ENCODE measurements at regions not wholly inside any gene's neighbourhood (a gene's known extent, or its start where the extent isn't known, plus 50 kb on each side); places are given as distances from the start of the nearest gene placed in this dataset.

GRCh38 chr2:117523267-117523666 lies 291.2 kb upstream of the DDX18 start:
- no CpG with 5 or more reads among the region's 2 CpGs for WGBS, 2 experiments (ENCODE audit: extremely low coverage in 2 of 2, insufficient read length in 1 of 2)
- Histone ChIP-seq H4K91ac (ENCODE audit: insufficient read depth, low read depth, low read length) (no peak overlapping the region), H3K9me3 (ENCODE audit: control insufficient read depth, insufficient read depth, low read length) (peaks cover 8% of the 10 kb centered on the region), H3K14ac (replicated peaks; ENCODE audit: low read depth, low read length) (no peak overlapping the region), H3K4me2 (ENCODE audit: low read depth, low read length) (no peak overlapping the region), H3K4me1 (ENCODE audit: control insufficient read depth, insufficient read depth, low read length) (no peaks in the 10 kb centered on the region), H3K18ac (ENCODE audit: low read depth, low read length) (no peak overlapping the region), H2BK5ac (ENCODE audit: low read depth, low read length, poor library complexity, severe bottlenecking) (no peak overlapping the region), H3K9ac (ENCODE audit: low read depth, low read length) (no peak overlapping the region), H3K23ac (ENCODE audit: low read depth, low read length) (no peak overlapping the region), H2AFZ (replicated peaks; ENCODE audit: low read length, poor library complexity) (no peak overlapping the region), H3K4ac (ENCODE audit: low read depth, low read length) (no peak overlapping the region), H3K27me3 (ENCODE audit: control insufficient read depth, insufficient read depth, low read length) (no peaks in the 10 kb centered on the region), H4K5ac (ENCODE audit: low read depth, low read length) (no peak overlapping the region), H2AK9ac (replicated peaks; ENCODE audit: low read depth, low read length, poor library complexity) (no peak overlapping the region), H2BK120ac (ENCODE audit: low read depth, low read length) (no peak overlapping the region), H3K79me1 (ENCODE audit: low read depth in 1 of 2, low read length in 2 of 2) (no peaks in the 10 kb centered on the region), H2BK20ac (ENCODE audit: low read depth, low read length) (no peak overlapping the region), H2BK15ac (ENCODE audit: low read depth, low read length) (no peak overlapping the region), H3K9me1 (ENCODE audit: insufficient read depth, low read length) (no peaks in the 10 kb centered on the region), H3K4me3 (ENCODE audit: insufficient read depth, low read depth, low read length) (no peak overlapping the region), H4K20me1 (ENCODE audit: insufficient read depth, low read length) (no peaks in the 10 kb centered on the region), H3K27ac (ENCODE audit: insufficient read depth, low read length) (no peak overlapping the region), H3K36me3 (ENCODE audit: control insufficient read depth, insufficient read depth, low read length) (no peaks in the 10 kb centered on the region), H2AK5ac (ENCODE audit: low read depth, low read length) (no peak overlapping the region), H3K56ac (ENCODE audit: extremely low read depth, insufficient read depth, low read length) (no peak overlapping the region), H4K8ac (ENCODE audit: low read depth in 2 of 2, low read length in 2 of 2) (no peak overlapping the region)
- ChIA-PET CTCF (no interaction called here), POLR2A (ENCODE audit: unreplicated experiment) (no interaction called here)
- in situ Hi-C loops (cut with MboI; ENCODE audit: low sequenced_read_pairs): no loop called here
- dilution Hi-C loops (cut with HindIII; ENCODE audit: low sequenced_read_pairs, unreplicated experiment): no loop called here
- intact Hi-C loops (cut with micrococcal nuclease): no loop called here
- TF ChIP-seq FOS (IDR thresholded peaks at IDR 0.05; ENCODE audit: low read depth, low read length) (no peak), CHD1 (IDR thresholded peaks at IDR 0.05; ENCODE audit: low read depth, low read length) (no peak), RCOR1 (IDR thresholded peaks at IDR 0.05; ENCODE audit: insufficient replicate concordance, low read length) (no peak), SMC3 (IDR thresholded peaks at IDR 0.05; ENCODE audit: low read depth, low read length) (no peak), MAZ (IDR thresholded peaks at IDR 0.05; ENCODE audit: borderline replicate concordance, low read depth, low read length) (no peak), RFX5 (IDR thresholded peaks at IDR 0.05; ENCODE audit: low read depth, low read length) (no peak), ELK1 (IDR thresholded peaks at IDR 0.05; ENCODE audit: borderline replicate concordance, low read depth, low read length) (no peak), POLR2A (IDR thresholded peaks at IDR 0.05; ENCODE audit: low read depth, low read length) (no peak), RAD21 (IDR thresholded peaks at IDR 0.05; ENCODE audit: low read length) (no peak)
- TF ChIP-seq, protein P1, sequence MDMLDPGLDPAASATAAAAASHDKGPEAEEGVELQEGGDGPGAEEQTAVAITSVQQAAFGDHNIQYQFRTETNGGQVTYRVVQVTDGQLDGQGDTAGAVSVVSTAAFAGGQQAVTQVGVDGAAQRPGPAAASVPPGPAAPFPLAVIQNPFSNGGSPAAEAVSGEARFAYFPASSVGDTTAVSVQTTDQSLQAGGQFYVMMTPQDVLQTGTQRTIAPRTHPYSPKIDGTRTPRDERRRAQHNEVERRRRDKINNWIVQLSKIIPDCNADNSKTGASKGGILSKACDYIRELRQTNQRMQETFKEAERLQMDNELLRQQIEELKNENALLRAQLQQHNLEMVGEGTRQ (IDR thresholded peaks at IDR 0.05; ENCODE audit: low read depth, low read length): no peak
- DNase-seq: no peak
- no TSS peak for BruUV-seq (replicated peaks)
- ATAC-seq (ENCODE audit: low read depth): no peak
